ENCODE measurements at regions not wholly inside any gene's neighbourhood (a gene's known extent, or its start where the extent isn't known, plus 50 kb on each side); places are given as distances from the start of the nearest gene placed in this dataset.

GRCh38 chr16:73537921-73538320, 490.0 kb upstream of the ZFHX3 start:
- TF ChIP-seq CTCF (IDR thresholded peaks at IDR 0.05; ENCODE audit: poor library complexity) (no peak), EZH2 (IDR thresholded peaks at IDR 0.05; ENCODE audit: borderline replicate concordance) (no peak), EZH2phosphoT487 (IDR thresholded peaks at IDR 0.05; ENCODE audit: low read depth, severe bottlenecking, unreplicated experiment) (no peak)
